ENCODE measurements at regions not wholly inside any gene's neighbourhood (a gene's known extent, or its start where the extent isn't known, plus 50 kb on each side); places are given as distances from the start of the nearest gene placed in this dataset.
"Not testable (repeated sequence)": the region's sequence is repeated elsewhere in the genome, so short reads cannot be mapped to it uniquely, and the experiment has no call there.

DNA sequence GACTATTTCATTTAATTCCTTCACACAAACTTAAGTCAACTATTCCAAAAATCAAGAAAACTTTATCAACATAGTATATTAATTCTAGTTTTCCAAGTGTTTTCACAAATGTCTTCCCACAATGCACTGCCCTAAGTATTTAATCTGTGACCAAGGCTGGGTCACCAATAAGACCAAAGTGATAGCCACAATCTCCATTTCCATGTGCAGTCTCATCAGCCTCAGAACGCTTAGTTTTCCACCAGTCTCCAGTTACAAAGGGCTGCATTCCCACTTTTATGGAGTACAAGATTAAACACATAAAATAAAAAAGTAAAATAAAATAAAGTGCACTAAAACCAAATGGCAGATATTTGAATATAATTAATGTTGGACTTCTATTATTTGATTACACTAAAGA, 371.6 kb upstream of the CCNH start:
- Histone ChIP-seq H3K4me1 (ENCODE audit: control insufficient read depth, insufficient read depth, low read length) (no peaks in the 10 kb centered on the region), H3K9me3 (ENCODE audit: control insufficient read depth, low read length) (no peaks in the 10 kb centered on the region), H3K27me3 (replicated peaks; ENCODE audit: control insufficient read depth, insufficient read depth, low read length) (no peaks in the 10 kb centered on the region), H3K4me3 (ENCODE audit: low read length) (no peak overlapping the region), H3K36me3 (ENCODE audit: control insufficient read depth, insufficient read depth, low read length, severe bottlenecking) (no peaks in the 10 kb centered on the region), H3K9ac (ENCODE audit: low read length) (no peak overlapping the region)
- no peak for DNase-seq (ENCODE audit: low read depth)

DNA sequence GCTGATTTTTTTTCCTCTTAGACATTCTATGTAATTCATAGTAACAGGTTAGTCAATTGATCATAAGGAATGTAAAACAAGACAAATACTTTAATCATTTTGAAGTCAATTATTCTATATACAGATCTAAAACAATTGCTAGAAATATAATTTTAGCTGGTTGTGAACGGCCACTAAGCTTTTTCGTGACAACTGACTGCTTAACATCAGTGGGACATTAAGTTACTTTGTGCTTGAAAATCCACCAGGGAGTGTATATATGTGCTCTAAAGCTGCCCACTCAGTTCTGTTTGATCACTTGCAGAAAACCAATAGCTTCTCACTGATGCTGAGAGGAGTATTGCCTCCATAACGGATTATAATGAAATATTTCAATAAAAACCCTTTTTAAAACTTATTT, 370.2 kb upstream of the CCNH start:
- no peak overlapping the region for H3K9ac ChIP-seq (ENCODE audit: low read length)
- no peak for DNase-seq (ENCODE audit: low read depth)
- H3K4me3 ChIP-seq (ENCODE audit: low read length) = no peak overlapping the region
- no peaks in the 10 kb centered on the region for H3K36me3 ChIP-seq (ENCODE audit: control insufficient read depth, insufficient read depth, low read length, severe bottlenecking)
- H3K9me3 ChIP-seq (ENCODE audit: control insufficient read depth, low read length) = no peaks in the 10 kb centered on the region
- H3K4me1 ChIP-seq (ENCODE audit: control insufficient read depth, insufficient read depth, low read length) = no peaks in the 10 kb centered on the region
- no peaks in the 10 kb centered on the region for H3K27me3 ChIP-seq (replicated peaks; ENCODE audit: control insufficient read depth, insufficient read depth, low read length)

GRCh38 chr5:87781976-87782375, 369.2 kb upstream of the CCNH start:
- no peaks in the 10 kb centered on the region for H3K27me3 ChIP-seq (replicated peaks; ENCODE audit: control insufficient read depth, insufficient read depth, low read length)
- no peak for DNase-seq (ENCODE audit: low read depth)
- H3K4me1 ChIP-seq (ENCODE audit: control insufficient read depth, insufficient read depth, low read length) = no peaks in the 10 kb centered on the region
- no peaks in the 10 kb centered on the region for H3K9me3 ChIP-seq (ENCODE audit: control insufficient read depth, low read length)
- no peaks in the 10 kb centered on the region for H3K36me3 ChIP-seq (ENCODE audit: control insufficient read depth, insufficient read depth, low read length, severe bottlenecking)
- H3K4me3 ChIP-seq (ENCODE audit: low read length) = no peak overlapping the region
- no peak overlapping the region for H3K9ac ChIP-seq (ENCODE audit: low read length)

DNA sequence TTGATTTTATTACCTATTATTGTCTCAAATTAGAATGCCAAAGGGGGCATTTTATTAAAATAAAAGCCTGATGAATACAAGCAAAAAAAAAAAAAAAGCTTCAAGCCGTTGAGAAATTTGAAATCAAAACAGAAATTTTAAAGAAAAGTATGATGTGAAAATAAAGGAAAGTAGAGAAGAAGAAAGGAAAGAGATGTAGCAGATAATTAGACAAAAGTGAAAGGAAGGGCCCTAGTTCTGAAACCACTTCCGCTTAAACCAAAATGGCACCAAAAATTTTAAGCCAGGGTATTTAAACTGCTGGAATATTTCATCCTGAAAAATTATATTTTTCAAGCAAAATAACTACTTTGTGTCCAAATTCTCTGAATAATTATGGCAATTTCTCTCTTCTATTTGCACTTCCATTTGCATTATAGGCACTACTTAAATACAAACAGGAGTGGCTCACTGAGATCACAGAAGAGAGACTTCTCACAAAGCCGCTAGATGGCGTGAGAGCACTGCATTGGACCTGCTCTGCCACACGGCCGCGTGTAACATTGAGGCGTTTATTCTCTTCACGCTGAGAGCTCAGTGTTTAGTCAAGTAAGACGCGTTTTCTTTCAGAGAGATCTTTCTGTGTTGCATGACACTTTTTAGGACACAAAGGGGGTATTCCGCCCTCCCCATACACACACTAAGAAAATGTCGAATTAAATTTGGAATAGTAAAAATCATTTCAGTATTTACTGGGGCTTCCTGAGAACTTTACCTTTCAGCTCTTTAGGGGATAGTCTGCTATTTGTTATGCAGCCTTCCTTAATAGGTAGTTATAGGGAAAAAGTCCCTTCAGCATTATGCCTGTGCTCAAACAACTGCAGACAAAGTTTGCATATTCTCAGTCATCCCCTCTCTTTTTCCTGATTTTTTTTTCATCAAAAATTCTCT, 368.4 kb upstream of the CCNH start:
- no peaks in the 10 kb centered on the region for H3K36me3 ChIP-seq (ENCODE audit: control insufficient read depth, insufficient read depth, low read length, severe bottlenecking)
- H3K27me3 ChIP-seq (replicated peaks; ENCODE audit: control insufficient read depth, insufficient read depth, low read length) = no peaks in the 10 kb centered on the region
- no peaks in the 10 kb centered on the region for H3K9me3 ChIP-seq (ENCODE audit: control insufficient read depth, low read length)
- no peak overlapping the region for H3K4me3 ChIP-seq (ENCODE audit: low read length)
- H3K9ac ChIP-seq (ENCODE audit: low read length) = no peak overlapping the region
- peak; percentile 94 for DNase-seq (ENCODE audit: low read depth)
- no peaks in the 10 kb centered on the region for H3K4me1 ChIP-seq (ENCODE audit: control insufficient read depth, insufficient read depth, low read length)

DNA sequence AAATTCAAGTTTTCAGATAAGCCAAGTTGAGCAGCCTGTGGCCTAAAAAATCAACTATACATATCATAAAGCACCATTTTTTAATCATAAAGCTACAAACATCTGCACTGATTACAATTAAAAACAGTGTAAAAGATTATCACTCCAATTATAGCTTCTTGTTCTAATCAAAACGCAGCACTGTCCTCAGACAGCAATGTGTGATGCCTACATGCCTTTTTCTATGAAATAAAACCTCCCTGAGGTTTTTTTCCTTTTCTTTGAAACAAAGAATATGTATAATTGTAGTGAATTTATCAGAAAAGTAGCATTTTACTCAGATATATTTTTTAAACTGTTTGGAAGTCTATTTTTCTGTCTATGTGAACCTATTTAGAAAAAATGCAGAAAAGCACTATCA, 366.1 kb upstream of the CCNH start:
- H3K4me3 ChIP-seq (ENCODE audit: low read length) = no peak overlapping the region
- no peaks in the 10 kb centered on the region for H3K36me3 ChIP-seq (ENCODE audit: control insufficient read depth, insufficient read depth, low read length, severe bottlenecking)
- DNase-seq (ENCODE audit: low read depth) = no peak
- H3K9ac ChIP-seq (ENCODE audit: low read length) = no peak overlapping the region
- no peaks in the 10 kb centered on the region for H3K9me3 ChIP-seq (ENCODE audit: control insufficient read depth, low read length)
- H3K27me3 ChIP-seq (replicated peaks; ENCODE audit: control insufficient read depth, insufficient read depth, low read length) = no peaks in the 10 kb centered on the region
- peaks cover 8% of the 10 kb centered on the region for H3K4me1 ChIP-seq (ENCODE audit: control insufficient read depth, insufficient read depth, low read length)

- Histone ChIP-seq H3K4me1 (ENCODE audit: control insufficient read depth, insufficient read depth, low read length) (peaks cover 8% of the 10 kb centered on the region), H3K9me3 (ENCODE audit: control insufficient read depth, low read length) (no peaks in the 10 kb centered on the region), H3K27me3 (replicated peaks; ENCODE audit: control insufficient read depth, insufficient read depth, low read length) (no peaks in the 10 kb centered on the region), H3K4me3 (ENCODE audit: low read length) (no peak overlapping the region), H3K9ac (ENCODE audit: low read length) (no peak overlapping the region), H3K36me3 (ENCODE audit: control insufficient read depth, insufficient read depth, low read length, severe bottlenecking) (no peaks in the 10 kb centered on the region)
- no peak for DNase-seq (ENCODE audit: low read depth)
Measured at GRCh38 chr5:87777877-87778276, 365.1 kb upstream of the CCNH start.

GRCh38 chr5:87776785-87777184, 364.1 kb upstream of the CCNH start:
- H3K27me3 ChIP-seq (replicated peaks; ENCODE audit: control insufficient read depth, insufficient read depth, low read length) = no peaks in the 10 kb centered on the region
- no peak for DNase-seq (ENCODE audit: low read depth)
- H3K4me3 ChIP-seq (ENCODE audit: low read length) = no peak overlapping the region

GRCh38 chr5:87776302-87776701, 363.6 kb upstream of the CCNH start:
- not testable (repeated sequence) for H3K4me1 ChIP-seq (ENCODE audit: control insufficient read depth, insufficient read depth, low read length); DNase-seq (ENCODE audit: low read depth); H3K4me3 ChIP-seq (ENCODE audit: low read length); H3K27me3 ChIP-seq (replicated peaks; ENCODE audit: control insufficient read depth, insufficient read depth, low read length); H3K9ac ChIP-seq (ENCODE audit: low read length); H3K9me3 ChIP-seq (ENCODE audit: control insufficient read depth, low read length); H3K36me3 ChIP-seq (ENCODE audit: control insufficient read depth, insufficient read depth, low read length, severe bottlenecking)

More at GRCh38 chr5:87776785-87777184, 364.1 kb upstream of the CCNH start:
- no peak overlapping the region for H3K9ac ChIP-seq (ENCODE audit: low read length)
- no peaks in the 10 kb centered on the region for H3K36me3 ChIP-seq (ENCODE audit: control insufficient read depth, insufficient read depth, low read length, severe bottlenecking)
- H3K9me3 ChIP-seq (ENCODE audit: control insufficient read depth, low read length) = no peaks in the 10 kb centered on the region
- H3K4me1 ChIP-seq (ENCODE audit: control insufficient read depth, insufficient read depth, low read length) = peaks cover 8% of the 10 kb centered on the region

DNA sequence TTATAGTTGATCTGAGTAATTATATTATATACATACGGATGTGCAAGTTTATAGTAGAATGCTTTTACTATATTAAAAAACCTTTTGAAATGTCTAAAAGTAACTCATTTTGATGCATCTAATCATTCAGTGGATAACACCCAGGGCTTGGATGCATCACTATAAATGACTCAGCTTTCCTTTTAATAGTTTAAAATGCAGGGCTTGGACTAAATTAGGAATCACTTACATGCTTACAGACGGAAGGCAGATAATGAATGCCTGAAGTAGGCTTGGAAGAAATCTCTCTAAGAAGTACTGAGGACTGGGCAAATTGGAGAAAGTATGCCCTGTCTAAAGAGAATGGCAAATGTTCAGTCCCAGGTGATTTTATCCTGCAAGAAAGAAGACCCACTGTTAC, 362.5 kb upstream of the CCNH start:
- Histone ChIP-seq H3K36me3 (ENCODE audit: control insufficient read depth, insufficient read depth, low read length, severe bottlenecking) (no peaks in the 10 kb centered on the region), H3K4me1 (ENCODE audit: control insufficient read depth, insufficient read depth, low read length) (peaks cover 8% of the 10 kb centered on the region), H3K4me3 (ENCODE audit: low read length) (no peak overlapping the region), H3K9ac (ENCODE audit: low read length) (no peak overlapping the region), H3K27me3 (replicated peaks; ENCODE audit: control insufficient read depth, insufficient read depth, low read length) (no peaks in the 10 kb centered on the region), H3K9me3 (ENCODE audit: control insufficient read depth, low read length) (no peaks in the 10 kb centered on the region)
- DNase-seq (ENCODE audit: low read depth) = no peak

DNA sequence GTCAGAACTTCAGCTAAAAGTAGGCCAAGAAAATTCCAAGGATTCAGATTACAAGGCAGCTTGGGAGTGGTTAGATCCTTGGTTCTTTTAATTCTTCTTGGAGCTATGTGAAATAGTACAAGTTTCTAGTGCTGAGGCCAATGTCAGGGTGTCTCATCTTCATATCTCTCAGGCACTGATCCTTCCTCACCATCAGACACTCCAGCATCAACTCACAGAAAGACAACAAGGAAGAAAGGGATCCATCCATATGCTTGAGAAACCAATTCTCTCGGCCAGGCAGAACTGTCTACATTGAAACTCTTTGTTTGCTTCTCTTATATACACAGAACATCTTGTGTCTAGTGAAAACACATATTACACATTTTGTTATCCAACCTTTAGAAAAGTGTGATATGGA, 362.1 kb upstream of the CCNH start:
- Histone ChIP-seq H3K36me3 (ENCODE audit: control insufficient read depth, insufficient read depth, low read length, severe bottlenecking) (no peaks in the 10 kb centered on the region), H3K4me3 (ENCODE audit: low read length) (no peak overlapping the region), H3K9me3 (ENCODE audit: control insufficient read depth, low read length) (no peaks in the 10 kb centered on the region), H3K9ac (ENCODE audit: low read length) (no peak overlapping the region), H3K4me1 (ENCODE audit: control insufficient read depth, insufficient read depth, low read length) (peaks cover 8% of the 10 kb centered on the region), H3K27me3 (replicated peaks; ENCODE audit: control insufficient read depth, insufficient read depth, low read length) (no peaks in the 10 kb centered on the region)
- no peak for DNase-seq (ENCODE audit: low read depth)

DNA sequence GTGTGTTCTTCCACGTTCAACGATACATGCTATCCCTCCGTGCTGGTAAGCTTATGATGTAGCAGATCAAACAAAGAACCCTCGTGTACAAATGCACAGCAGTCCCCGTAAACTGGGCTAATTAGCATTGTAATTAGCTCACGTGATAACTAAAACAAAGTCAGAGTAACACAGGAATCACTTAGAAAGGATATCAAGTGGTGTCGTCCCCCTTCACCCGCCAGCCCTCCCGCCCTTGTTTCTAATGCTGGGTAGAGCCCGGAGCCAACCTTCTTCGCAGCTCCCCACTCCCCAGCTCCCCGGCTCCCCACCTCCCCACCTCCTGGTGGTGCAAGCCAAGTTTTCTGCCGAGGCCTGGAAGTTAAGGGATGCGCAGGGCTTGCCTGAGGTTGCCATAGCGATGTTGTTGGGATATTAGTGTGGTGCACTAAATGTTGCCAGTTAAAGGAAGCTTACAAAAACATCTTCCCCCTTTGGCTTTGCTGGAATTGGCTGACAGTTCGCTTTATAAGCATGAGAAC, 357.9 kb upstream of the CCNH start:
- H3K4me3 ChIP-seq (ENCODE audit: low read length) = no peak overlapping the region
- DNase-seq (ENCODE audit: low read depth) = no peak

More for the DNA sequence above, 357.9 kb upstream of the CCNH start:
- Histone ChIP-seq H3K4me1 (ENCODE audit: control insufficient read depth, insufficient read depth, low read length) (peaks cover 8% of the 10 kb centered on the region), H3K36me3 (ENCODE audit: control insufficient read depth, insufficient read depth, low read length, severe bottlenecking) (no peaks in the 10 kb centered on the region), H3K9ac (ENCODE audit: low read length) (no peak overlapping the region), H3K9me3 (ENCODE audit: control insufficient read depth, low read length) (no peaks in the 10 kb centered on the region), H3K27me3 (replicated peaks; ENCODE audit: control insufficient read depth, insufficient read depth, low read length) (no peaks in the 10 kb centered on the region)
